ENCODE measurements at regions not wholly inside any gene's neighbourhood (a gene's known extent, or its start where the extent isn't known, plus 50 kb on each side); places are given as distances from the start of the nearest gene placed in this dataset.
"Not testable (repeated sequence)": the region's sequence is repeated elsewhere in the genome, so short reads cannot be mapped to it uniquely, and the experiment has no call there.

GRCh38 chr20:36082315-36082915 is 72.1 kb upstream of the EPB41L1 start:
- DNase-seq: no peak

- DNase-seq: not testable (repeated sequence)
Observed at GRCh38 chr20:36083200-36083599, 71.3 kb upstream of the EPB41L1 start.

- no peak for DNase-seq
Observed at GRCh38 chr20:36084356-36084755, 70.2 kb upstream of the EPB41L1 start.

GRCh38 chr20:36084897-36085613 is 69.5 kb upstream of the EPB41L1 start:
- DNase-seq: no peak

- DNase-seq: no peak
Observed at GRCh38 chr20:36085686-36086267, 68.8 kb upstream of the EPB41L1 start.

GRCh38 chr20:36086767-36087166 is 67.8 kb upstream of the EPB41L1 start:
- DNase-seq: no peak

GRCh38 chr20:36090223-36090622 is 64.3 kb upstream of the EPB41L1 start:
- DNase-seq: no peak

GRCh38 chr20:36091561-36092397 is 62.8 kb upstream of the EPB41L1 start:
- DNase-seq: no peak

- DNase-seq: peak in 1 of 2 experiments; percentile 65
Observed at GRCh38 chr20:36092398-36093024, 62.0 kb upstream of the EPB41L1 start.

- peak; percentile 46 to 89 for DNase-seq
Observed at GRCh38 chr20:36093025-36093803, 61.3 kb upstream of the EPB41L1 start.

- DNase-seq: peak in 1 of 2 experiments; percentile 60
Observed at GRCh38 chr20:36093804-36094145, 60.8 kb upstream of the EPB41L1 start.

- no peak for DNase-seq
Observed at GRCh38 chr20:36094497-36094896, 60.0 kb upstream of the EPB41L1 start.

- DNase-seq: no peak
Observed at GRCh38 chr20:36096435-36096834, 58.1 kb upstream of the EPB41L1 start.

- peak; percentile 55 to 89 for DNase-seq
Observed at GRCh38 chr20:36097337-36098151, 57.0 kb upstream of the EPB41L1 start.

GRCh38 chr20:36098364-36098763 is 56.2 kb upstream of the EPB41L1 start:
- DNase-seq: no peak

GRCh38 chr20:36099106-36099505 is 55.4 kb upstream of the EPB41L1 start:
- DNase-seq: no peak

- peak in 1 of 2 experiments; percentile 58 for DNase-seq
Observed at GRCh38 chr20:36101192-36101591, 53.3 kb upstream of the EPB41L1 start.

GRCh38 chr20:36102306-36102705 is 52.2 kb upstream of the EPB41L1 start:
- DNase-seq: no peak

GRCh38 chr20:36102809-36103596 is 51.5 kb upstream of the EPB41L1 start:
- DNase-seq: no peak

GRCh38 chr20:36104244-36104643 is 50.3 kb upstream of the EPB41L1 start:
- DNase-seq: no peak
